ENCODE measurements at regions not wholly inside any gene's neighbourhood (a gene's known extent, or its start where the extent isn't known, plus 50 kb on each side); places are given as distances from the start of the nearest gene placed in this dataset.

DNA sequence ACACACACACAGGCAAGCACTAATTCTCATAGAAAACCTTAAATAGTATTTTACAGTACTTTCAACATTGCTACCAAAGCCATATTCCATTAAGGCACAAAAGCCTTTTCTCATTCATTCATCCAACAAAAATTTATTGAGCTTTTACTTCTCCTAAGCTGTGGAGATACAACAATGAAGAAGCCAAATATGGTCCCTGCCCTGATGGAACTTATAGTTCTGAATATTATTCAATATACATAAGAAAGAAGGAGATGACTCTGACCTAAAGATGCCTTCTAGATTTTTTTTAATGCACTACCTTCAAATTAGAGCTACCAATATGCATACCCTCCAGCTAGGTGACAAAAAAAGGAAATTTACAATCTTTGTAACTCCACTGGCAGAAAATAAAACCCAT, 90.0 kb upstream of the WDR44 start:
- ATAC-seq (no peak), DNase-seq (no peak)
- TF ChIP-seq, protein P1, sequence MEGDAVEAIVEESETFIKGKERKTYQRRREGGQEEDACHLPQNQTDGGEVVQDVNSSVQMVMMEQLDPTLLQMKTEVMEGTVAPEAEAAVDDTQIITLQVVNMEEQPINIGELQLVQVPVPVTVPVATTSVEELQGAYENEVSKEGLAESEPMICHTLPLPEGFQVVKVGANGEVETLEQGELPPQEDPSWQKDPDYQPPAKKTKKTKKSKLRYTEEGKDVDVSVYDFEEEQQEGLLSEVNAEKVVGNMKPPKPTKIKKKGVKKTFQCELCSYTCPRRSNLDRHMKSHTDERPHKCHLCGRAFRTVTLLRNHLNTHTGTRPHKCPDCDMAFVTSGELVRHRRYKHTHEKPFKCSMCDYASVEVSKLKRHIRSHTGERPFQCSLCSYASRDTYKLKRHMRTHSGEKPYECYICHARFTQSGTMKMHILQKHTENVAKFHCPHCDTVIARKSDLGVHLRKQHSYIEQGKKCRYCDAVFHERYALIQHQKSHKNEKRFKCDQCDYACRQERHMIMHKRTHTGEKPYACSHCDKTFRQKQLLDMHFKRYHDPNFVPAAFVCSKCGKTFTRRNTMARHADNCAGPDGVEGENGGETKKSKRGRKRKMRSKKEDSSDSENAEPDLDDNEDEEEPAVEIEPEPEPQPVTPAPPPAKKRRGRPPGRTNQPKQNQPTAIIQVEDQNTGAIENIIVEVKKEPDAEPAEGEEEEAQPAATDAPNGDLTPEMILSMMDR (IDR thresholded peaks at IDR 0.05): no peak
- H3K4me3 ChIP-seq: no peak overlapping the region
- H3K9me3 ChIP-seq: no peaks in the 10 kb centered on the region
- no peaks in the 10 kb centered on the region for H3K4me1 ChIP-seq
- H3K27ac ChIP-seq: no peak overlapping the region
- H3K36me3 ChIP-seq: no peaks in the 10 kb centered on the region
- H3K27me3 ChIP-seq: peaks cover 0 to 12% (median 0%) of the 10 kb centered on the region in 7 donors
- intact Hi-C loops (cut with DNase I): loop anchor here in 3 of 10 donors (10.0 kb wide), 2 partner anchors 1761 to 1771 kb away; no protein-coding TSS in a partner anchor

DNA sequence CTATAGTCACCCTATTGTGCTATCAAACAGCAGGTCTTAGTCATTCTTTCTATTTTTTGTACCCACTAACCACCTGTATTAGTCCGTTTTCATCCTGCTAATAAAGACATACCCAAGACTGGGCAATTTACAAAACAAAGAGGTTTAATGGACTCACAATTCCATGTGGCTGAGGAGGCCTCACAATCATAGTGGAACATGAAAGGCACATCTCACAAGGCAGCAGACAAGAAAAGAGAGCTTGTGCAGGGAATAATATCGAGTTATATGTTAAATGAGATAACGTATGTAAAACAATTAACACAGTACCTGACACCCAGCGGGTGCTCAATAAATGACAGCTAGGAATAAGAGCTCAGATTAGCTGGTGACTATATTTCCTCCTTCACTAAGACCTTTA, 88.1 kb upstream of the WDR44 start:
- intact Hi-C loops (cut with DNase I): loop anchor here in 3 of 10 donors (10.0 kb wide), 2 partner anchors 1763 to 1773 kb away; no protein-coding TSS in a partner anchor

DNA sequence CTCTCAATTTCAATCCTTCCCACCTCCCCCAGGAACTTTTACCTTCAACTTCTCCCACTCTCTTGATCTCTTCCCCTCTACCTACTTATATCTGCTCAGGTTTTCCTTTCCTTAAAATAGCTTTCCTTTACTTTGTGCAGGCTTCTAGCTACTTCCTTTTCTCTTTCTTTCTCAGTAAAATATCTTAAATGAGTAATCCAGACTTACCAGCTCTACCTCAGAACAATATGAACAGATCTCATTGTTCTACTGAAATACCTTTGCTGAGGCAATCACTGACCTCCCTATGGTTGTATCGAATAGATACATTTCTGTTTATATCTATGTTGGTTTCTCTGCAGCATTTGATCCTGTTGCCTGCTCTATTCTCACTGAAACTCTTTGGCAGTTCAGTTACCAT, 86.7 kb upstream of the WDR44 start:
- H3K9me3 ChIP-seq: no peaks in the 10 kb centered on the region
- 79 to 80% methylated on average over 1 of the region's 1 CpG for WGBS, 2 donors
- TF ChIP-seq, protein P1 (IDR thresholded peaks at IDR 0.05): no peak

More for the DNA sequence above, 88.1 kb upstream of the WDR44 start:
- Histone ChIP-seq H3K27me3 (peaks cover 0 to 29% (median 0%) of the 10 kb centered on the region in 7 donors), H3K4me1 (no peaks in the 10 kb centered on the region), H3K36me3 (no peaks in the 10 kb centered on the region), H3K27ac (no peak overlapping the region), H3K4me3 (no peak overlapping the region), H3K9me3 (no peaks in the 10 kb centered on the region)
- 88 to 93% methylated on average over 4 of the region's 4 CpGs for WGBS, 2 donors
- TF ChIP-seq, protein P1 (IDR thresholded peaks at IDR 0.05): no peak
- ATAC-seq (no peak), DNase-seq (no peak)

DNA sequence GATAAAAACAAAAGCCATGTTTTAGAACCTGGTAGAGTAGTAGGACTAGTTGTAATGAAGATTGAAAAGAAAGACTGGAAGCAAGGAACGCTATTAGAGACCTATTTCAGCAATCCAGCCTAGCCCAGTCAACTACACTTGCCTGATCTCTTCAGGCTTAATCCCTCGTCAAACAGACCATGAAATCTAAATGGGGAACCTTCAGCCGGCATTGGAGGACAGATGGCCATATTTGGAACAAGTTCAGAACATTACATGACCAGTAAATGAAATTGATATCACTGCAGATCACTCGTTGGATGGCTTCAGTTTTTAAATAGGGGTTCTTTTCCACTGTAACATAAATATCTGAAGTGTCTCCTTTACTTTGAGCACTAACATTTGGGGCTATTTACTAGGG, 84.8 kb upstream of the WDR44 start:
- no peaks in the 10 kb centered on the region for H3K4me1 ChIP-seq
- DNase-seq: no peak
- no peaks in the 10 kb centered on the region for H3K9me3 ChIP-seq
- no peaks in the 10 kb centered on the region for H3K36me3 ChIP-seq
- intact Hi-C loops (cut with DNase I): no loop called here
- peaks cover 0 to 49% (median 0%) of the 10 kb centered on the region in 7 donors for H3K27me3 ChIP-seq
- TF ChIP-seq, protein P1 (IDR thresholded peaks at IDR 0.05): no peak
- H3K27ac ChIP-seq: no peak overlapping the region
- 66 to 83% methylated on average over 4 of the region's 4 CpGs for whole genome bisulfite sequencing, 2 donors
- H3K4me3 ChIP-seq: no peak overlapping the region
- ATAC-seq: no peak

More for the DNA sequence above, 86.7 kb upstream of the WDR44 start:
- ATAC-seq (no peak), DNase-seq (no peak)
- intact Hi-C loops (cut with DNase I): loop anchor here in 3 of 10 donors (10.0 kb wide), 2 partner anchors 1764 to 1774 kb away; no protein-coding TSS in a partner anchor
- no peak overlapping the region for H3K4me3 ChIP-seq
- H3K27ac ChIP-seq: no peak overlapping the region
- no peaks in the 10 kb centered on the region for H3K4me1 ChIP-seq
- peaks cover 0 to 39% (median 0%) of the 10 kb centered on the region in 7 donors for H3K27me3 ChIP-seq
- H3K36me3 ChIP-seq: no peaks in the 10 kb centered on the region

All from heart right ventricle (tissue), 16 donors.